ENCODE measurements at regions not wholly inside any gene's neighbourhood (a gene's known extent, or its start where the extent isn't known, plus 50 kb on each side); places are given as distances from the start of the nearest gene placed in this dataset.
"Not testable (repeated sequence)": the region's sequence is repeated elsewhere in the genome, so short reads cannot be mapped to it uniquely, and the experiment has no call there.

GRCh38 chr11:47928426-47928825 is 51.9 kb upstream of the PTPRJ start:
- DNase-seq (ENCODE audit: low spot score), result no peak

- peak; percentile 52 for DNase-seq (ENCODE audit: low spot score)
Measured at GRCh38 chr11:47924184-47924691, 56.1 kb upstream of the PTPRJ start.

GRCh38 chr11:47923667-47924066 is 56.7 kb upstream of the PTPRJ start:
- DNase-seq (ENCODE audit: low spot score), result peak; percentile 40

GRCh38 chr11:47921080-47921555 is 59.2 kb upstream of the PTPRJ start:
- not testable (repeated sequence) for DNase-seq (ENCODE audit: low spot score)

- DNase-seq (ENCODE audit: low spot score), result peak; percentile 57
Measured at GRCh38 chr11:47918882-47919495, 61.4 kb upstream of the PTPRJ start.

GRCh38 chr11:47918370-47918690 is 62.0 kb upstream of the PTPRJ start:
- DNase-seq (ENCODE audit: low spot score), result no peak

- DNase-seq (ENCODE audit: low spot score), result peak; percentile 87
Measured at GRCh38 chr11:47917599-47918369, 62.6 kb upstream of the PTPRJ start.

GRCh38 chr11:47916361-47916841 is 64.0 kb upstream of the PTPRJ start:
- DNase-seq (ENCODE audit: low spot score), result no peak

GRCh38 chr11:47915783-47916182 is 64.6 kb upstream of the PTPRJ start:
- DNase-seq (ENCODE audit: low spot score), result no peak

GRCh38 chr11:47915374-47915773 is 65.0 kb upstream of the PTPRJ start:
- DNase-seq (ENCODE audit: low spot score), result no peak

- no peak for DNase-seq (ENCODE audit: low spot score)
Measured at GRCh38 chr11:47914743-47915142, 65.6 kb upstream of the PTPRJ start.

GRCh38 chr11:47913529-47914244 is 65.5 kb upstream of the NUP160 start:
- no peak for DNase-seq (ENCODE audit: low spot score)

- peak; percentile 21 for DNase-seq (ENCODE audit: low spot score)
Measured at GRCh38 chr11:47912843-47913437, 64.8 kb upstream of the NUP160 start.

- no peak for DNase-seq (ENCODE audit: low spot score)
Measured at GRCh38 chr11:47911149-47911548, 63.0 kb upstream of the NUP160 start.

GRCh38 chr11:47908198-47908597 is 60.0 kb upstream of the NUP160 start:
- DNase-seq (ENCODE audit: low spot score), result no peak

- DNase-seq (ENCODE audit: low spot score), result no peak
Measured at GRCh38 chr11:47907499-47907898, 59.3 kb upstream of the NUP160 start.

- no peak for DNase-seq (ENCODE audit: low spot score)
Measured at GRCh38 chr11:47906066-47906465, 57.9 kb upstream of the NUP160 start.

- no peak for DNase-seq (ENCODE audit: low spot score)
Measured at GRCh38 chr11:47905358-47906059, 57.4 kb upstream of the NUP160 start.

GRCh38 chr11:47904808-47905207 is 56.7 kb upstream of the NUP160 start:
- no peak for DNase-seq (ENCODE audit: low spot score)

- DNase-seq (ENCODE audit: low spot score), result peak; percentile 24
Measured at GRCh38 chr11:47904048-47904447, 55.9 kb upstream of the NUP160 start.

GRCh38 chr11:47899801-47900200 is 51.7 kb upstream of the NUP160 start:
- no peak for DNase-seq (ENCODE audit: low spot score)

Data from AG08395 (cell line).